ENCODE measurements at regions not wholly inside any gene's neighbourhood (a gene's known extent, or its start where the extent isn't known, plus 50 kb on each side); places are given as distances from the start of the nearest gene placed in this dataset.

GRCh38 chr6:21738180-21739094, 144.9 kb downstream of the SOX4 start:
- H2AFZ ChIP-seq (ENCODE audit: low read length): no peak overlapping the region
- H3K79me2 ChIP-seq (ENCODE audit: insufficient read depth, low read depth, low read length): no peaks in the 10 kb centered on the region
- POLR2A ChIA-PET: interaction anchor here (0.5 to 1.4 kb wide), 5 partner anchors 60 to 1842 kb away, joined by 3 to 4 read pairs (median 3); no protein-coding TSS in a partner anchor
- TF ChIP-seq EZH2phosphoT487 (IDR thresholded peaks at IDR 0.05; ENCODE audit: borderline replicate concordance, low read depth, low read length): no peak
- no peak for TF ChIP-seq CTCF (conservative IDR thresholded peaks at IDR 0.05; ENCODE audit: low read length)
- H3K4me3 ChIP-seq (ENCODE audit: low read depth, low read length, poor library complexity, severe bottlenecking): no peak overlapping the region
- H3K4me2 ChIP-seq (ENCODE audit: low read length): no peak overlapping the region
- intact Hi-C loops (cut with micrococcal nuclease; ENCODE audit: unreplicated experiment): no loop called here
- H3K36me3 ChIP-seq (ENCODE audit: insufficient read depth, low read length): no peaks in the 10 kb centered on the region
- H3K4me1 ChIP-seq (ENCODE audit: insufficient read depth, low read length, poor library complexity, severe bottlenecking): no peaks in the 10 kb centered on the region
- H4K20me1 ChIP-seq (ENCODE audit: insufficient read depth, low read length): no peaks in the 10 kb centered on the region
- no peaks in the 10 kb centered on the region for H3K9me3 ChIP-seq (ENCODE audit: low read length)
- BruUV-seq (replicated peaks): no TSS peak
- CTCF ChIA-PET (ENCODE audit: unreplicated experiment): no interaction called here
- H3K27ac ChIP-seq (ENCODE audit: low read depth, low read length, poor library complexity, severe bottlenecking): no peak overlapping the region
- H3K9me2 ChIP-seq (ENCODE audit: insufficient read depth, low read length): no peaks in the 10 kb centered on the region
- DNase-seq (ENCODE audit: low spot score): no peak

GRCh38 chr6:21739241-21739640, 145.7 kb downstream of the SOX4 start:
- no peaks in the 10 kb centered on the region for H3K9me3 ChIP-seq (ENCODE audit: low read length)
- no TSS peak for BruUV-seq (replicated peaks)
- no peaks in the 10 kb centered on the region for H3K36me3 ChIP-seq (ENCODE audit: insufficient read depth, low read length)
- H3K4me3 ChIP-seq (ENCODE audit: low read depth, low read length, poor library complexity, severe bottlenecking): no peak overlapping the region
- intact Hi-C loops (cut with micrococcal nuclease; ENCODE audit: unreplicated experiment): no loop called here
- no peak overlapping the region for H2AFZ ChIP-seq (ENCODE audit: low read length)
- no peak overlapping the region for H3K27ac ChIP-seq (ENCODE audit: low read depth, low read length, poor library complexity, severe bottlenecking)
- no peaks in the 10 kb centered on the region for H3K4me1 ChIP-seq (ENCODE audit: insufficient read depth, low read length, poor library complexity, severe bottlenecking)
- TF ChIP-seq EZH2phosphoT487 (IDR thresholded peaks at IDR 0.05; ENCODE audit: borderline replicate concordance, low read depth, low read length) (no peak), CTCF (conservative IDR thresholded peaks at IDR 0.05; ENCODE audit: low read length) (no peak)
- H3K4me2 ChIP-seq (ENCODE audit: low read length): no peak overlapping the region
- POLR2A ChIA-PET: interaction anchor here (0.6 to 1.4 kb wide), 4 partner anchors 21 to 606 kb away, joined by 3 to 4 read pairs (median 3); no protein-coding TSS in a partner anchor
- H4K20me1 ChIP-seq (ENCODE audit: insufficient read depth, low read length): no peaks in the 10 kb centered on the region
- H3K9me2 ChIP-seq (ENCODE audit: insufficient read depth, low read length): no peaks in the 10 kb centered on the region
- CTCF ChIA-PET (ENCODE audit: unreplicated experiment): no interaction called here
- no peaks in the 10 kb centered on the region for H3K79me2 ChIP-seq (ENCODE audit: insufficient read depth, low read depth, low read length)
- DNase-seq (ENCODE audit: low spot score): no peak

GRCh38 chr6:21739838-21740237, 146.3 kb downstream of the SOX4 start:
- Histone ChIP-seq H2AFZ (ENCODE audit: low read length) (no peak overlapping the region), H3K9me2 (ENCODE audit: insufficient read depth, low read length) (no peaks in the 10 kb centered on the region), H3K9me3 (ENCODE audit: low read length) (no peaks in the 10 kb centered on the region), H3K4me3 (ENCODE audit: low read depth, low read length, poor library complexity, severe bottlenecking) (no peak overlapping the region), H3K4me1 (ENCODE audit: insufficient read depth, low read length, poor library complexity, severe bottlenecking) (no peaks in the 10 kb centered on the region), H3K36me3 (ENCODE audit: insufficient read depth, low read length) (no peaks in the 10 kb centered on the region), H3K4me2 (ENCODE audit: low read length) (no peak overlapping the region), H3K27ac (ENCODE audit: low read depth, low read length, poor library complexity, severe bottlenecking) (no peak overlapping the region), H3K79me2 (ENCODE audit: insufficient read depth, low read depth, low read length) (no peaks in the 10 kb centered on the region), H4K20me1 (ENCODE audit: insufficient read depth, low read length) (no peaks in the 10 kb centered on the region)
- TF ChIP-seq CTCF (conservative IDR thresholded peaks at IDR 0.05; ENCODE audit: low read length): no peak
- TF ChIP-seq EZH2phosphoT487 (IDR thresholded peaks at IDR 0.05; ENCODE audit: borderline replicate concordance, low read depth, low read length): no peak
- no peak for DNase-seq (ENCODE audit: low spot score)
- BruUV-seq (replicated peaks): no TSS peak
- POLR2A ChIA-PET: interaction anchor here (0.6 to 1.4 kb wide), 3 partner anchors 10 to 148 kb away, joined by 3 to 6 read pairs (median 4); no protein-coding TSS in a partner anchor
- CTCF ChIA-PET (ENCODE audit: unreplicated experiment): interaction anchor here (0.5 kb wide), 1 partner anchor 19 kb away, joined by 4 read pairs; no protein-coding TSS in a partner anchor
- intact Hi-C loops (cut with micrococcal nuclease; ENCODE audit: unreplicated experiment): no loop called here
